NCI-H2029 (cell line): ENCODE measurements at regions not wholly inside any gene's neighbourhood (a gene's known extent, or its start where the extent isn't known, plus 50 kb on each side); places are given as distances from the start of the nearest gene placed in this dataset.
"Not testable (repeated sequence)": the region's sequence is repeated elsewhere in the genome, so short reads cannot be mapped to it uniquely, and the experiment has no call there.

Experiments
- DNase-seq: peaks from one replicate; lab custom pipeline; 2025; lab: John Stamatoyannopoulos, UW

DNA sequence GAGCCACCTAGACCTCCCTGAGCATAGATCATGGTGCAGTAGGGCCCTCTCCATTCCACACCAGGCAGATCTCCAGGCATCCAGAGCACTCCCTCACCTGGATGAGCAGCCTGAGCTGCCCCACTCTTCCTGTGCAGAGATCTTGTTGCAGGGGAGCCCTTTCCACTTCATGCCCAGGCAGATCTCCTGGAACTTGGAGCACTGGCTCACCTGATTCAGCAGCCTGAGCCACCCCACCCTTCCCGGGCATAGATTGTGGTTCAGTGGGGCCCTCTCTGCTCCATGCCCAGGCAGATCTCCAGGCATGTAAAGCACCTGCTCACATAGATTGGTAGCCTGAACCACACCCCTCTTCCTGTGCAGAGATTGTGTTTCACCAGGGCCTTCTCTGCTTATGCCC lies 78.0 kb downstream of the SEC16B start:
- no peak for DNase-seq

- DNase-seq, result no peak
Observed at GRCh38 chr1:177890479-177890878, 79.4 kb downstream of the SEC16B start.

DNA sequence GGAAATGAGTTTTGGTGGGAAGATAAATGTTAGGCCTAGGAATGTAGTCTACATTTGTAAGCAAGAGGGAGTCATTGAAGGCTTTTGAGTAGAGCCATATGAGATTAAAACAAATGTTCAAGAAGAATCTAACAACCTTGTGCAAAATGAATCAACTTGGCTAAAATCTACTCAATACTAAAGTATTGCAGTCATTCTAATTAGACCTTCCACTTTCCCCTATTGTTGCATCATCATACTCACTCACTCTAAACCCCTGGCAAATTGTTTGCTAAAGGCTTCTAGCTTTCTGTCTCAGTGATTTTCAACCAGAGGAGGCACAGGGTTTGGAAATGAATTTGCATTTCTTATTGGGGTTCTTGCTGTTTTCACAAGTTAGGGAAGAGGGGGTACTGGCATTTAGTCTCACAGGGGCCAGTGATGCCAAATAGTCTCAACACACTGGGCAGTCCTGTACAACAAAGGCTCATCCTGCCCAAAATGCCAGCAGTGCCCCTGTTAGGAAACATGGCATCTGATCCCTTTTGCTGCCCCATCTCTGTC lies 85.3 kb downstream of the SEC16B start:
- DNase-seq, result no peak

DNA sequence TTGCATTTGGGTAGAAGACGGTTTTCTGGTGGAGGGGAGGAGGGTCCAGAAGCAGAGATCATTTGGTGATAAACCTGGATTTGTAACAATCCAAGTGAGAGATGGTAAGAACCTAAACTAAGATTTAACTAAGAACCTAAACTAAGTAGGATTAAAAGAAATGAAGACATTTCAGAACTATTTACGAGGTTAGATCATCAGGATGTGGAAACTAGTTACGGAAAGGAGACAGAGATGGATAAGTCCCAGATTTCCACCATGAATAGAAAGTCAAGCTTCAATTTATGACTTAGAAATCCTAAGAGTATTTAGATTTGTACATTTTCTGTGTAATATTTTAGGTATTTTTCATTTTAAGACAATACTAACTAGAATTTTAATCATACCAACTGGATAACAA lies 86.3 kb downstream of the SEC16B start:
- no peak for DNase-seq

GRCh38 chr1:177880339-177880891 lies 89.4 kb downstream of the SEC16B start:
- DNase-seq, result no peak

DNA sequence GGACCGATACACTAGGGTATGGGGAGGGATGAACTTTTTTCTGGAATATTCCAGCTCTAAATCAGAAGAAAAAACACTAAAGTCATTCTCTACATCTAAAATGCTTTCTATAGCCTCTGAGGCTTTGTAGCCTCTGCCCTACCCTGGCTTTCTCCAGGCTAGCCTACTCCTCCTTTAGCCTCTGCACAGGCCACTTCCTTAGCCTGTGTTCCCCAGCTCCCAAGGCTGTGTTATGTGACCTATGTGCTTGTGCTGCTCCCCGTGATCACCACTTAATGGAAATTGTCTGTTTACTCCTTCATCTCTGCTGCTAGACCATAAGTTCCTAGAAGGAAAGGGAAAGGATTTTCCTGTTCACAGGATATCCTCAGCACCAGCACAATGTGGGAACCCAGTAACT lies 92.8 kb downstream of the SEC16B start:
- no peak for DNase-seq

DNA sequence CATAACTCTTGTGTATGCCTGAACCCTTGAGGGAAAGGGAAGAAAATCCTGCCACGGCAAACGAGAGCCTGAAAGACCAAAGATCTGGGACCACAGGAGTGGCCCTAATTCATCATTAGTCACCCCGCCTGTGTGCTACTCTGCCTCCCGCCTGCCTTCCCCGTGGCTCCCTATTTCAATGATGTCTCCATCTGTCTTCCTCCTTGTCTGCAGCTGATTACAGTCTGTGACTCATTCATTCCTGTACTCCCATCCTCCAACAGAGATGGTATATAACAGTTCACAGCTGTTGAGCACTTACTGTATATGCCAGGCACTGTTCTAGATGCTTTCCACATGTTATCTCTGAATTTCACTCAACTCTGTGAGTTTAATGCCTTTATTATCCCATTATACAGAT lies 96.6 kb downstream of the SEC16B start:
- no peak for DNase-seq

GRCh38 chr1:177872308-177872900 lies 97.5 kb downstream of the SEC16B start:
- DNase-seq, result peak; percentile 27

GRCh38 chr1:177871613-177872307 lies 98.1 kb downstream of the SEC16B start:
- DNase-seq, result no peak

- no peak for DNase-seq
Observed at GRCh38 chr1:177869586-177869985, 100.3 kb downstream of the SEC16B start.

GRCh38 chr1:177869011-177869410 lies 100.8 kb downstream of the SEC16B start:
- not testable (repeated sequence) for DNase-seq

DNA sequence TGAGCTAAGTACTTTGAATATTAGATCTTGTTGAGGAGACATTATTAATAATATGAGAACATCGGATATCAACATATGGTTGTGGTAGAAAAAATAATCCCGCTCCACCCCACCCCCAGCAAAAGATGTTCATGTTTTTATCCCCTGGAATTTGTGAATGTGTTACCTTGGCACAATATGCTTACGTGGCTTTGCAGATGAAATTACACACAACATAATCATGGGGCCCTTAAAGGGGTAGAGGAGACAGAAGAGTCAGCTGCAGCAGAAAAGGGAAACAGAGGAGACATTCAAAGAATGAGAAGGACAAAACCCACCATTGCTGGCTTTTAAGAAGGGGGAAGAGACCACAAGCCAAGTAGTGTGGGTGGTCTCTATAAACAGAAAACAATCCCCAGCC lies 104.1 kb downstream of the SEC16B start:
- no peak for DNase-seq

DNA sequence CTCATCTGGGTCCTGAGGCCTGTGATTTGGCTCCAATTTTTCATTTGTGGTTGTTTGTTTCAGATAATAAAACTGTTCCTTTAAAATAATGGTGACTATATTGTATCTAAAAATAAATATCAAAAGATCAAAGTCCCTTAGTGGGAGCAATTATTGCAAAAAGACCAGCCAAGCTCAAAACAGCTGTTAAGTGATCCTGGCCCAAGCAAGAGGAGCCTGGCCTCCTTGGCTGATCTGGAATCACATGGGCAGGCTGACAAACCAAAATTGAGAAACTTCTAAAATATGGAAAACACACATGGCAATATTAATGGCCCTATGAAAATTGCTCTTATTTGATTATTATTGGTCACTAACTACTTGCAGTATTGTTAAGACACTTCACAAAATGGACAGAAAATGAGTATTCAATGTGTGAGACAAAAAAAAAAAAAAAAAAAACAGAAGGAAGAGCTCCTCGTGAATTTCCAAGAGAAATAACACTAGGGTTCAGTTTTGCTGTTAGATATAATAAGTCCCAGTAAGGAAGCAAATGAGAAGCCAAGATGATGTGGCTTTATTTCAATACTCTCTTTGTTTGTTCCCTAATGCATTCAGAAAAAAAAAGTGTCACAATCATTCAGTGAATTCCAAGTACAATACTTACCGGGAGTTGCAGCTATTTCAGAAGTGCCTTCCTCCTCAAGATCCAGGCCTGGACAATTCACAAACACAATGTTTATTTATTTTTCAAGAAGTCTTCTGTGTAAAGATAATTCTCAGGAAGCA lies 105.1 kb downstream of the SEC16B start:
- no peak for DNase-seq

DNA sequence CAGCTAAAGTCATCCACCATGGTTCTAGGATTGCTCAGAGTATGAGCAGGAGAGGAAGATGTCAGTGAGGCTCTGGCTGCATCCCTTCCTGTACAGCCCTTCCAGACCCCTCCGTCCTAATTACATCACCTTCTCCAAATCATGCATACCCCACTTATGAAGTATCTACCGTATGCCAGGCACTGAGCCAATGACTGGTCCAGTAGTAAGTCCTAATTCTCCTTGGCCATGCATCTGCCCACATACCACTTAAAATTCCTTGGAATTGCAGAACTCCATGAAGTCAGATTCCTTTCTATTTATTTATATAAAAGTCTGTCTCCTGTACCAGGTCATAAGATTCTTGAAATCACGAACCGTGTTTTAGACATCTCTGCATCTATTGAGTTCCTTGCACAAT lies 106.1 kb downstream of the SEC16B start:
- DNase-seq, result no peak

- DNase-seq, result no peak
Observed at GRCh38 chr1:177862916-177863315, 106.9 kb downstream of the SEC16B start.

DNA sequence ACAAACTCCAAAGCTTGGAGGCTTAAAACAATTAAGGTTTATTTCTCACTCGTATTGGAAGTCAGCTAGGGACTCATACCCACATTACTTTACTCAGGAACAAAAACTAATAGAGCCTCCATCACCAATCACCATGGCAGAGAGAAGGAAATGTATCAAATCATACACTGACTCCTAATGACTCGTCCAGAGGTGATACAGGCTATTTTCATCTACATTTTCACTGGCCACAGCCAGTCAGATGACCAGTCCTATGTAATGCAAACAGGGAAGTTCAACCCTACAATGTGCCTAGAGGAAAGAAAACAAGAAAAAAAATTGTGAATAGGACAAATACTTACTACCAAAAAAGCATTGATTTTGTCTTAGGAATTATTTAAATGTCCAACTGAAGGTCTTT lies 110.3 kb downstream of the SEC16B start:
- DNase-seq, result no peak

GRCh38 chr1:177858332-177858821 lies 111.5 kb downstream of the SEC16B start:
- DNase-seq, result peak; percentile 8

DNA sequence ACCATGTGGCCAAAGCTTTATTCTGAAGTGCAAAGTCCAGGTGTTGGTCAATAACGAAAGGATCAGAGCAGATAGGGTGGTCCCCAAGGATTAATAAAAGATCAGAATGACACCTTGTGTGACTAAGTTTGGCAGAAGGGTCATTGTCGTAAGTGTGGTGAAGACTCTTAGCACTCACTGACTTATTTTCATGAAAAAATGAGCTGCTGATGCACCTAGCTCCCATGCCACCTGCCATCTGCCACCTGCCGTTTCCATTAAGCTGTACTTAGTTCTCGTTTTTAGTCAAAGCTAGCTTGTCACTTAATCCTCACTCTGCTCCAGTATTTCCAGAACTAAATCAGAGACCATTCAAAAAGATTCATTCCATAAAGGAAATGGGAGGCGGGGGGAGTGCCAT lies 112.6 kb downstream of the SEC16B start:
- no peak for DNase-seq

- no peak for DNase-seq
Observed at GRCh38 chr1:177854951-177855350, 114.9 kb downstream of the SEC16B start.

GRCh38 chr1:177849579-177850290 lies 120.1 kb downstream of the SEC16B start:
- no peak for DNase-seq

DNA sequence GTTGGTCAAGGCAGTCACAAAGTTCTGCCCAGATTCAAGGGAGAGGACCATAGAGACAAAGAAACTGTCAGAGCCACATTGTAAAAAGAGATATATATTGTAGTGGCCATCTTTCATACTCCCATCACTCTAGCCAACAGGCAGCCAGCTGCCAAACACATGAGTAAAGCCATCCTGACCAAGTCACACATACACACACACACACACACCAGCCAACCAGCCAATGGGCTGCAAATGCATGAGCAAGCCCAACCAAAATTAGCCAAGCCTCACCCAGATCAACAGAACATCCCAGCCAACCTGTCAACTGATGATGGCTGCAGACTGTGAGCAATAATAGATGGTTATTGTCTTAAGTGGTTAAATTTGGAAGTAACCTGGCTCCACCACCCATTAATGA lies 120.7 kb downstream of the SEC16B start:
- DNase-seq, result no peak

DNA sequence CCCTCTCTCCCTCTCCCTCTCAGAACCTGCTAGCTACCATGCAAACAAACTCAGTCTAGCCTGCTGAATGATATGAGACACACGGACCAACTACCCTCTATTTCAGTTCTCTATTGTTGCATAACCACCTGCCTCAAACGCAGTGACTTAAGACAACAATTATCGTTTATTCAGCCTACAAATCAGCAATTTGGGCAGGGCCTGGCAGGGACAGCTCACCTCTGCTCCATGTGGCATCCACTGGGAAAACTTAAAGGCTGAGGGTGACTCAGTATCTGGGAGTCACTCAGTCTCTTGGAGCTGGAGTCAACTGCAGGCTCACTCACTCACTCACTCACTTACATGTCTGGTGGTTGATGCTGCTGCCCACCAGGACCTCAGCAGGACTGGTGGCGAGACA lies 121.3 kb downstream of the SEC16B start:
- no peak for DNase-seq
